ENCODE measurements at regions not wholly inside any gene's neighbourhood (a gene's known extent, or its start where the extent isn't known, plus 50 kb on each side); places are given as distances from the start of the nearest gene placed in this dataset.

DNA sequence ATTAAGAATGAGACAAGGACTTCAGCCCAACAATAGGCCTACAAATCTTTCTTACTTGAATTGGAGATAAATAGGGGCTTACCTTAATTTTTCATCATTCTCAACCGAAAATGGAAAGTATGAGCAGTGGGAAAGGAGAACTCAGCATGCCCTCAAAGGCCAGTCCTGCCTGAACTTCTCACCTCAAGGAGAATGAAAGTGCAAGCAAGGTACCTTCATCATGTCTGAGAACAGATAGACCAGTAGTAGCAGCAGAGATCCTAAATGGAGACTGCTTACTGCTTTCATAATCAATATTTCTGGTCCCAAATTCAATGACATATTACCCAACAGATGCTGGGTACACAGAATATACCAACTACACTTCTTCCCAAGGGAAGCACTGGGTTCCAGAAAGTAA is 194.0 kb upstream of the SLITRK1 start:
- TF ChIP-seq POLR2A (IDR thresholded peaks at IDR 0.05; ENCODE audit: low read length) (no peak), GATA1 (IDR thresholded peaks at IDR 0.05; ENCODE audit: low read depth, low read length) (no peak)

Measured in erythroblast (primary cell).